HCT116 (cell line): ENCODE measurements at regions not wholly inside any gene's neighbourhood (a gene's known extent, or its start where the extent isn't known, plus 50 kb on each side); places are given as distances from the start of the nearest gene placed in this dataset.

Experiments used
- MAX ChIP-seq: IDR thresholded peaks from 2 replicates; pipeline ENCODE4 v1.6.1; 2012
- POLR2AphosphoS5 ChIP-seq: IDR thresholded peaks from 2 replicates; pipeline ENCODE4 v1.6.1; 2011; ENCODE audit warnings: mild to moderate bottlenecking, low read depth, low read length, moderate library complexity
- TF ChIP-seq, protein P1 (sequence below), 3 experiments: fragments of 200-600 bp in 1 of 3; sonication (generic) in 1 of 3; IDR thresholded peaks in 2 of 3; conservative IDR thresholded peaks in 1 of 3; 2 replicates each; pipeline ENCODE4 v1.5.1; 2012 to 2017; ENCODE audit warnings: low read depth in 2 of 3, low read length in 2 of 3, antibody characterized with exemption in 1 of 3, borderline replicate concordance in 1 of 3, control low read depth in 1 of 3, mild to moderate bottlenecking in 1 of 3, mixed read lengths in 1 of 3, mixed run types in 1 of 3, moderate library complexity in 1 of 3; ENCODE audit not compliant: insufficient read depth in 1 of 3

DNA sequence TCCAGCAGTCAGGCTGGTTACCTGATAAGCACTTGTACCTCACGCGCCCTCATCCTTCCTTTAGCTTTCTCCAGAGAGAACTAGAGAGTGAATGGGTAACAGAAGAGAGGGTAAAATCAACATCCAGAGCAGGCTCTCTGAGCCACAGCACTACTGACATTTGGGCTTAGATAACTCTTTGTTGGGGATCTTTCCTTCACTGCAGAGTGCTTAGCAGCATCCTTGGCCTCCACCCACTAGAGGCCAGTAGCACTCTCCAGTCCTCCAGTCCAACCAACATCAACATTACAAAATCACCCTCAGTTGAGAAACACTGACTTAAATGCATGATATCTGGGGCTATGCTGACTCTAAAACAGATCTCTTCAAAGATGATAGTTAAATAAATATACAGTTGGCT, 220.7 kb downstream of the TACR3 start:
- TF ChIP-seq POLR2AphosphoS5 (no peak), MAX (no peak)
- TF ChIP-seq, protein P1, sequence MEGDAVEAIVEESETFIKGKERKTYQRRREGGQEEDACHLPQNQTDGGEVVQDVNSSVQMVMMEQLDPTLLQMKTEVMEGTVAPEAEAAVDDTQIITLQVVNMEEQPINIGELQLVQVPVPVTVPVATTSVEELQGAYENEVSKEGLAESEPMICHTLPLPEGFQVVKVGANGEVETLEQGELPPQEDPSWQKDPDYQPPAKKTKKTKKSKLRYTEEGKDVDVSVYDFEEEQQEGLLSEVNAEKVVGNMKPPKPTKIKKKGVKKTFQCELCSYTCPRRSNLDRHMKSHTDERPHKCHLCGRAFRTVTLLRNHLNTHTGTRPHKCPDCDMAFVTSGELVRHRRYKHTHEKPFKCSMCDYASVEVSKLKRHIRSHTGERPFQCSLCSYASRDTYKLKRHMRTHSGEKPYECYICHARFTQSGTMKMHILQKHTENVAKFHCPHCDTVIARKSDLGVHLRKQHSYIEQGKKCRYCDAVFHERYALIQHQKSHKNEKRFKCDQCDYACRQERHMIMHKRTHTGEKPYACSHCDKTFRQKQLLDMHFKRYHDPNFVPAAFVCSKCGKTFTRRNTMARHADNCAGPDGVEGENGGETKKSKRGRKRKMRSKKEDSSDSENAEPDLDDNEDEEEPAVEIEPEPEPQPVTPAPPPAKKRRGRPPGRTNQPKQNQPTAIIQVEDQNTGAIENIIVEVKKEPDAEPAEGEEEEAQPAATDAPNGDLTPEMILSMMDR (IDR thresholded peaks at IDR 0.05 in 2 of 3, conservative IDR thresholded peaks at IDR 0.05 in 1 of 3; ENCODE audit: borderline replicate concordance in 1 of 3, insufficient read depth in 1 of 3, low read depth in 2 of 3, low read length in 2 of 3): peak in 2 of 3 experiments; percentile 33 to 50; a peak in 2 of 6 replicates
